ENCODE measurements at regions not wholly inside any gene's neighbourhood (a gene's known extent, or its start where the extent isn't known, plus 50 kb on each side); places are given as distances from the start of the nearest gene placed in this dataset.

- no peak for TF ChIP-seq CTCF (IDR thresholded peaks at IDR 0.05; ENCODE audit: low read depth, low read length)
- no peak for TF ChIP-seq POLR2A (IDR thresholded peaks at IDR 0.05; ENCODE audit: extremely low read depth, insufficient read length)
Measured at GRCh38 chr3:24981924-24982323, 446.1 kb upstream of the RARB start.

Data from NB4 (cell line).